ENCODE measurements at regions not wholly inside any gene's neighbourhood (a gene's known extent, or its start where the extent isn't known, plus 50 kb on each side); places are given as distances from the start of the nearest gene placed in this dataset.

GRCh38 chr10:20726381-20726780, 170.7 kb downstream of the NEBL start:
- Histone ChIP-seq H3K4me1 (ENCODE audit: control insufficient read depth, insufficient read depth, low read length, poor library complexity, severe bottlenecking) (no peaks in the 10 kb centered on the region), H3K9me3 (ENCODE audit: control insufficient read depth in 2 of 2, low read length in 2 of 2) (peaks cover 0 to 2% of the 10 kb centered on the region in 2 experiments), H3K36me3 (ENCODE audit: control insufficient read depth, insufficient read depth, low read length) (no peaks in the 10 kb centered on the region), H3K27me3 (ENCODE audit: control insufficient read depth, insufficient read depth, low read length) (no peaks in the 10 kb centered on the region), H3K27ac (ENCODE audit: insufficient read depth, low read length, poor library complexity, severe bottlenecking) (no peak overlapping the region), H3K4me3 (ENCODE audit: low read depth, low read length) (no peak overlapping the region)
- ATAC-seq (ENCODE audit: low read depth in 2 of 2): no peak
- Mint-ChIP-seq H3K4me1 (no peaks in the 10 kb centered on the region), H3K9me3 (peaks cover 1 to 28% (median 8%) of the 10 kb centered on the region in 7 donors), H3K36me3 (no peaks in the 10 kb centered on the region), H3K27me3 (no peaks in the 10 kb centered on the region), H3K27ac (no peak overlapping the region), H3K4me3 (no peak overlapping the region)
- no peak for DNase-seq

GRCh38 chr10:20714979-20715378, 182.1 kb downstream of the NEBL start:
- ATAC-seq (ENCODE audit: low read depth in 2 of 2) (no peak), DNase-seq (no peak)
- H3K9me3 Mint-ChIP-seq: peaks cover 0 to 17% (median 4%) of the 10 kb centered on the region in 7 donors
- H3K9me3 ChIP-seq (ENCODE audit: control insufficient read depth in 2 of 2, low read length in 2 of 2): peaks cover 0 to 6% of the 10 kb centered on the region in 2 experiments
- no peak overlapping the region for H3K27ac Mint-ChIP-seq
- H3K27me3 ChIP-seq (ENCODE audit: control insufficient read depth, insufficient read depth, low read length): no peaks in the 10 kb centered on the region
- H3K36me3 Mint-ChIP-seq: no peaks in the 10 kb centered on the region
- H3K4me1 Mint-ChIP-seq: no peaks in the 10 kb centered on the region
- H3K4me3 ChIP-seq (ENCODE audit: low read depth, low read length): no peak overlapping the region
- H3K27ac ChIP-seq (ENCODE audit: insufficient read depth, low read length, poor library complexity, severe bottlenecking): no peak overlapping the region
- no peaks in the 10 kb centered on the region for H3K27me3 Mint-ChIP-seq
- H3K4me1 ChIP-seq (ENCODE audit: control insufficient read depth, insufficient read depth, low read length, poor library complexity, severe bottlenecking): no peaks in the 10 kb centered on the region
- H3K36me3 ChIP-seq (ENCODE audit: control insufficient read depth, insufficient read depth, low read length): no peaks in the 10 kb centered on the region
- H3K4me3 Mint-ChIP-seq: no peak overlapping the region

GRCh38 chr10:20714518-20714917, 182.6 kb downstream of the NEBL start:
- Mint-ChIP-seq H3K27ac (no peak overlapping the region), H3K36me3 (no peaks in the 10 kb centered on the region), H3K27me3 (no peaks in the 10 kb centered on the region), H3K9me3 (peaks cover 0 to 12% (median 5%) of the 10 kb centered on the region in 7 donors), H3K4me3 (no peak overlapping the region), H3K4me1 (no peaks in the 10 kb centered on the region)
- DNase-seq (no peak), ATAC-seq (ENCODE audit: low read depth in 2 of 2) (no peak)
- no peaks in the 10 kb centered on the region for H3K27me3 ChIP-seq (ENCODE audit: control insufficient read depth, insufficient read depth, low read length)
- H3K36me3 ChIP-seq (ENCODE audit: control insufficient read depth, insufficient read depth, low read length): no peaks in the 10 kb centered on the region
- H3K27ac ChIP-seq (ENCODE audit: insufficient read depth, low read length, poor library complexity, severe bottlenecking): no peak overlapping the region
- H3K9me3 ChIP-seq (ENCODE audit: control insufficient read depth in 2 of 2, low read length in 2 of 2): peaks cover 0 to 6% of the 10 kb centered on the region in 2 experiments
- no peak overlapping the region for H3K4me3 ChIP-seq (ENCODE audit: low read depth, low read length)
- H3K4me1 ChIP-seq (ENCODE audit: control insufficient read depth, insufficient read depth, low read length, poor library complexity, severe bottlenecking): no peaks in the 10 kb centered on the region

- no peak overlapping the region for H3K27ac Mint-ChIP-seq
- no peaks in the 10 kb centered on the region for H3K4me1 Mint-ChIP-seq
- Histone ChIP-seq H3K36me3 (ENCODE audit: control insufficient read depth, insufficient read depth, low read length) (no peaks in the 10 kb centered on the region), H3K27me3 (ENCODE audit: control insufficient read depth, insufficient read depth, low read length) (no peaks in the 10 kb centered on the region), H3K4me3 (ENCODE audit: low read depth, low read length) (no peak overlapping the region), H3K4me1 (ENCODE audit: control insufficient read depth, insufficient read depth, low read length, poor library complexity, severe bottlenecking) (no peaks in the 10 kb centered on the region), H3K27ac (ENCODE audit: insufficient read depth, low read length, poor library complexity, severe bottlenecking) (no peak overlapping the region), H3K9me3 (ENCODE audit: control insufficient read depth in 2 of 2, low read length in 2 of 2) (peaks cover 0 to 6% of the 10 kb centered on the region in 2 experiments)
- no peaks in the 10 kb centered on the region for H3K27me3 Mint-ChIP-seq
- peaks cover 0 to 12% (median 5%) of the 10 kb centered on the region in 7 donors for H3K9me3 Mint-ChIP-seq
- H3K4me3 Mint-ChIP-seq: no peak overlapping the region
- no peaks in the 10 kb centered on the region for H3K36me3 Mint-ChIP-seq
- ATAC-seq (ENCODE audit: low read depth in 2 of 2) (no peak), DNase-seq (no peak)
Observed at GRCh38 chr10:20713420-20713819, 183.7 kb downstream of the NEBL start.

- H3K27ac ChIP-seq (ENCODE audit: insufficient read depth, low read length, poor library complexity, severe bottlenecking): no peak overlapping the region
- Mint-ChIP-seq H3K27ac (no peak overlapping the region), H3K9me3 (peaks cover 0 to 12% (median 5%) of the 10 kb centered on the region in 7 donors), H3K27me3 (no peaks in the 10 kb centered on the region), H3K4me3 (no peak overlapping the region), H3K36me3 (no peaks in the 10 kb centered on the region), H3K4me1 (no peaks in the 10 kb centered on the region)
- no peak for DNase-seq
- ATAC-seq (ENCODE audit: low read depth in 2 of 2): no peak
- H3K36me3 ChIP-seq (ENCODE audit: control insufficient read depth, insufficient read depth, low read length): no peaks in the 10 kb centered on the region
- no peaks in the 10 kb centered on the region for H3K4me1 ChIP-seq (ENCODE audit: control insufficient read depth, insufficient read depth, low read length, poor library complexity, severe bottlenecking)
- H3K9me3 ChIP-seq (ENCODE audit: control insufficient read depth in 2 of 2, low read length in 2 of 2): peaks cover 0 to 6% of the 10 kb centered on the region in 2 experiments
- no peaks in the 10 kb centered on the region for H3K27me3 ChIP-seq (ENCODE audit: control insufficient read depth, insufficient read depth, low read length)
- no peak overlapping the region for H3K4me3 ChIP-seq (ENCODE audit: low read depth, low read length)
Observed at GRCh38 chr10:20712774-20713173, 184.3 kb downstream of the NEBL start.

GRCh38 chr10:20709708-20710107, 187.4 kb downstream of the NEBL start:
- no peaks in the 10 kb centered on the region for H3K4me1 Mint-ChIP-seq
- H3K9me3 Mint-ChIP-seq: peaks cover 0 to 10% (median 4%) of the 10 kb centered on the region in 7 donors
- no peaks in the 10 kb centered on the region for H3K27me3 Mint-ChIP-seq

GRCh38 chr10:20708305-20708704, 188.8 kb downstream of the NEBL start:
- Histone ChIP-seq H3K4me1 (ENCODE audit: control insufficient read depth, insufficient read depth, low read length, poor library complexity, severe bottlenecking) (no peaks in the 10 kb centered on the region), H3K27me3 (ENCODE audit: control insufficient read depth, insufficient read depth, low read length) (no peaks in the 10 kb centered on the region), H3K36me3 (ENCODE audit: control insufficient read depth, insufficient read depth, low read length) (no peaks in the 10 kb centered on the region), H3K4me3 (ENCODE audit: low read depth, low read length) (no peak overlapping the region), H3K9me3 (ENCODE audit: control insufficient read depth in 2 of 2, low read length in 2 of 2) (peaks cover 0 to 6% of the 10 kb centered on the region in 2 experiments), H3K27ac (ENCODE audit: insufficient read depth, low read length, poor library complexity, severe bottlenecking) (no peak overlapping the region)
- no peak overlapping the region for H3K27ac Mint-ChIP-seq
- no peaks in the 10 kb centered on the region for H3K27me3 Mint-ChIP-seq
- peaks cover 0 to 15% (median 4%) of the 10 kb centered on the region in 7 donors for H3K9me3 Mint-ChIP-seq
- no peaks in the 10 kb centered on the region for H3K4me1 Mint-ChIP-seq
- DNase-seq (no peak), ATAC-seq (ENCODE audit: low read depth in 2 of 2) (no peak)
- H3K36me3 Mint-ChIP-seq: no peaks in the 10 kb centered on the region
- H3K4me3 Mint-ChIP-seq: no peak overlapping the region

More at GRCh38 chr10:20709708-20710107, 187.4 kb downstream of the NEBL start:
- H3K27ac ChIP-seq (ENCODE audit: insufficient read depth, low read length, poor library complexity, severe bottlenecking): no peak overlapping the region
- H3K9me3 ChIP-seq (ENCODE audit: control insufficient read depth in 2 of 2, low read length in 2 of 2): peaks cover 0 to 6% of the 10 kb centered on the region in 2 experiments
- H3K4me3 Mint-ChIP-seq: no peak overlapping the region
- no peak for DNase-seq
- no peaks in the 10 kb centered on the region for H3K36me3 ChIP-seq (ENCODE audit: control insufficient read depth, insufficient read depth, low read length)
- ATAC-seq (ENCODE audit: low read depth in 2 of 2): no peak
- no peak overlapping the region for H3K4me3 ChIP-seq (ENCODE audit: low read depth, low read length)
- no peaks in the 10 kb centered on the region for H3K27me3 ChIP-seq (ENCODE audit: control insufficient read depth, insufficient read depth, low read length)
- H3K27ac Mint-ChIP-seq: no peak overlapping the region
- no peaks in the 10 kb centered on the region for H3K36me3 Mint-ChIP-seq
- H3K4me1 ChIP-seq (ENCODE audit: control insufficient read depth, insufficient read depth, low read length, poor library complexity, severe bottlenecking): no peaks in the 10 kb centered on the region

GRCh38 chr10:20707251-20707650, 189.9 kb downstream of the NEBL start:
- ATAC-seq (ENCODE audit: low read depth in 2 of 2) (no peak), DNase-seq (no peak)
- H3K36me3 ChIP-seq (ENCODE audit: control insufficient read depth, insufficient read depth, low read length): no peaks in the 10 kb centered on the region
- H3K27ac ChIP-seq (ENCODE audit: insufficient read depth, low read length, poor library complexity, severe bottlenecking): no peak overlapping the region
- H3K4me3 Mint-ChIP-seq: no peak overlapping the region
- H3K27me3 ChIP-seq (ENCODE audit: control insufficient read depth, insufficient read depth, low read length): no peaks in the 10 kb centered on the region
- H3K4me1 ChIP-seq (ENCODE audit: control insufficient read depth, insufficient read depth, low read length, poor library complexity, severe bottlenecking): no peaks in the 10 kb centered on the region
- H3K4me3 ChIP-seq (ENCODE audit: low read depth, low read length): no peak overlapping the region
- H3K36me3 Mint-ChIP-seq: no peaks in the 10 kb centered on the region
- H3K4me1 Mint-ChIP-seq: no peaks in the 10 kb centered on the region
- H3K9me3 Mint-ChIP-seq: peaks cover 0 to 16% (median 4%) of the 10 kb centered on the region in 7 donors
- no peaks in the 10 kb centered on the region for H3K27me3 Mint-ChIP-seq
- no peaks in the 10 kb centered on the region for H3K9me3 ChIP-seq (ENCODE audit: control insufficient read depth in 2 of 2, low read length in 2 of 2)
- H3K27ac Mint-ChIP-seq: no peak overlapping the region

All from CD4-positive, CD25-positive, alpha-beta regulatory T cell (primary cell).